ENCODE measurements at regions not wholly inside any gene's neighbourhood (a gene's known extent, or its start where the extent isn't known, plus 50 kb on each side); places are given as distances from the start of the nearest gene placed in this dataset.

- TF ChIP-seq YY1 (IDR thresholded peaks at IDR 0.05; ENCODE audit: insufficient read depth, insufficient read length): no peak
- no peak for TF ChIP-seq ZNF274 (IDR thresholded peaks at IDR 0.05; ENCODE audit: low read depth, low read length)
- TF ChIP-seq SUZ12 (IDR thresholded peaks at IDR 0.05; ENCODE audit: extremely low read depth, insufficient read depth, insufficient read length): no peak
Observed at GRCh38 chr3:95036526-95037021, 973.7 kb downstream of the NSUN3 start.
